ENCODE measurements at regions not wholly inside any gene's neighbourhood (a gene's known extent, or its start where the extent isn't known, plus 50 kb on each side); places are given as distances from the start of the nearest gene placed in this dataset.

DNA sequence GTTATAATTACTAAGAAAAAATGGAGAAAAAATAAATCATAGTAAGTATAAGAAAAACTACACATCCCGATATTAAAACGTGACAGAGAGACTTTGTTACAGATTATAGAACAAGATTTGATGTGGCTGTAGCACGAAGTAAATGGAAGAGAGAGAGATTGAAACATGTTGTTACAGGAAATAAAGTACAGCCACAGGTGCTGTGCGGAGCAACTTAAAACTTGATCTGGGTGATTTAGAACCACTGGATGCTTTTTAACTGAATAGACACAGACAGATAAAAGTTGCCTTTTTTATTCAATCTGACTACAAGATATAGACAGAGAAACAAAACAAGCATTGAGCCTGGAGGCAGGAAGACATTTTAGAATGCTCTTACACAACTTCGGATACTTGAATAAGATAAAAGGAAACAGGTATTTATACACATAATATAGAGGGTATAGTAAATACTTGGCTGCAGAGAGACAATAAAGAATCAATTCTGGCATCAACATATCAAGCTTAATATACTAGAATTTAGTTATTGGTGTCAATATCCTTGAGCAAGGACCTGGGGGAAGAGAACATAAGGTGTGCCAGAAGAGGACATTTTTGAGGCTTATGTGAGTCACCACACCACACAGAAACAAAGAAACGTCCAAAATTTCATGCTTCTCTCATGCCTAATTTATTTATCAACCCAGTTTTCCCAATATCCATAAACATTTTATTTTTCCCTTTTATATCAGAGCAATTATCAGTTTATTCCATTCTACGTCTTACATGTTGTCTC is 548.5 kb downstream of the SLITRK1 start:
- Histone ChIP-seq H3K27me3 (no peaks in the 10 kb centered on the region), H3K9me3 (no peaks in the 10 kb centered on the region), H3K36me3 (no peaks in the 10 kb centered on the region), H3K27ac (no peak overlapping the region), H3K4me3 (no peak overlapping the region), H3K4me1 (no peaks in the 10 kb centered on the region)
- TF ChIP-seq, protein P1, sequence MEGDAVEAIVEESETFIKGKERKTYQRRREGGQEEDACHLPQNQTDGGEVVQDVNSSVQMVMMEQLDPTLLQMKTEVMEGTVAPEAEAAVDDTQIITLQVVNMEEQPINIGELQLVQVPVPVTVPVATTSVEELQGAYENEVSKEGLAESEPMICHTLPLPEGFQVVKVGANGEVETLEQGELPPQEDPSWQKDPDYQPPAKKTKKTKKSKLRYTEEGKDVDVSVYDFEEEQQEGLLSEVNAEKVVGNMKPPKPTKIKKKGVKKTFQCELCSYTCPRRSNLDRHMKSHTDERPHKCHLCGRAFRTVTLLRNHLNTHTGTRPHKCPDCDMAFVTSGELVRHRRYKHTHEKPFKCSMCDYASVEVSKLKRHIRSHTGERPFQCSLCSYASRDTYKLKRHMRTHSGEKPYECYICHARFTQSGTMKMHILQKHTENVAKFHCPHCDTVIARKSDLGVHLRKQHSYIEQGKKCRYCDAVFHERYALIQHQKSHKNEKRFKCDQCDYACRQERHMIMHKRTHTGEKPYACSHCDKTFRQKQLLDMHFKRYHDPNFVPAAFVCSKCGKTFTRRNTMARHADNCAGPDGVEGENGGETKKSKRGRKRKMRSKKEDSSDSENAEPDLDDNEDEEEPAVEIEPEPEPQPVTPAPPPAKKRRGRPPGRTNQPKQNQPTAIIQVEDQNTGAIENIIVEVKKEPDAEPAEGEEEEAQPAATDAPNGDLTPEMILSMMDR (IDR thresholded peaks at IDR 0.05) = no peak
- no peak for DNase-seq (ENCODE audit: low spot score)

DNA sequence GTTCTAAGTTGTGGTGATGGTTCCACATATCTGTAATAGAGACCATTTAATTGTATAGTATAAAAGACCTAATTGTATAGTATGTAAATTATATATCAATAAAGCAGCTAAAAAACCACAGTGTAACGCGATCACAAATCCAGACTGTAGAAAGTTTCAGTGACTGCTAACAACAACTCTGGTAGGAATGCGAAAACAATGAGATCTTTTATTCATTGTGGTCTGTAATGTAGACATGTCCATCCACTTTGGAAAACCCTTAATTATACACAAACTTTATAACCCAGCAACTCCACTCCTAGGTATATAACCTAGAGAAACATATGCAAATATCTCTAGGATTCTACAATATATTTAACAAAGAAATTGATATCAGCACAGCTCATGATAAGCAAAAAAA is 549.5 kb downstream of the SLITRK1 start:
- Histone ChIP-seq H3K9me3 (no peaks in the 10 kb centered on the region), H3K27me3 (no peaks in the 10 kb centered on the region), H3K4me3 (no peak overlapping the region), H3K36me3 (no peaks in the 10 kb centered on the region), H3K27ac (no peak overlapping the region), H3K4me1 (no peaks in the 10 kb centered on the region)
- DNase-seq (ENCODE audit: low spot score) = no peak
- TF ChIP-seq, protein P1 (IDR thresholded peaks at IDR 0.05) = no peak

DNA sequence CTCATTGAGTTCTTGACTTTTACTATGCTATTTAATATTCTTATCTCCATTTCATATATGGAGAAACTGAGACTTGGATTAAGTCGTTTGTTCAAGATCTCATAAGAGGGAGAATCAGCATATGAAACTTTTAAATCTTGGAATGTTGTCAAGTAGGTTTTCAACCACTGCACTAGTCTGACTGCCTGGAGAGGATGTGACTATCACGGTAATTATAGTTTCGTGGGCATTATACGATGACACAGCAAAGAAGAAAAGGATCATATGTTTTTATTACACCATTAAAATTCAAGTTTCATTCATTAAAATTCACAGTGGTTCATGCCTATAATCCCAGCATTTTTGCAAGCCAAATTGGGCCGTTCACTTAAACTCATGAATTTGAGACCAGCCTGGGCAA is 555.2 kb downstream of the SLITRK1 start:
- Histone ChIP-seq H3K27me3 (no peaks in the 10 kb centered on the region), H3K27ac (no peak overlapping the region), H3K9me3 (no peaks in the 10 kb centered on the region), H3K4me1 (no peaks in the 10 kb centered on the region), H3K4me3 (no peak overlapping the region), H3K36me3 (no peaks in the 10 kb centered on the region)
- no peak for DNase-seq (ENCODE audit: low spot score)
- TF ChIP-seq, protein P1 (IDR thresholded peaks at IDR 0.05) = no peak

DNA sequence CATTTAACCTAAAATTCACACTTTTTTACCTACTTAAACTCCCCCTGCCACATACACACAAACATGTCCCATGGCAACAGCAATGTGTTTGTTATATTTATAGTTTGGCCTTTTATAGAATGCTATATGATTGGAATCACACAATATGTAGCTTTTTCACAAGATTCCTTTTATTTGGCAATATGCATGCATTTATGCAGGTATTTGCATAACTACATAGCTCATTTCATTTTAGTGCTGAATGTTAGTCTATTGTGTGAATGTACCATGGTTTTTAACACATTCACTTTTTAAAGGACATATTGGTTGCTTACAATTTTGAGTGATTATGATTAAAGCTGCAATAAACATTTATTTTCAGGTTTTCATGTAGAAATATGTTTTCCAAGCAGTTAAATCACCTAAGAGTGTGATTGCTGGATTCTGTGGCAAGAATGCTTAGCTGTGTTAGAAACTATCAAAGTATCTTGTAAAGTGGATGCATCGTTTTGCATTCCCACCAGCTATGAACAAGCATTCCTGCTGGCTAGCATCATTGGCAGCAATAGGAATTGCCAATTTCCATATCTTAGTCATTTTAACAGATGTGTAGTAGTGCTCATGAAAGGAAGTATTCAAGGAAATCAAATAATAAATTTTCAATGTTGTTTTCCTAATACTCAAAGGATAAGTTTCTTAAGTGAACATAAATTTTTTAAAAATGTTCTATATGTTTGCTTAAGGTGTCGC is 557.0 kb downstream of the SLITRK1 start:
- TF ChIP-seq, protein P1 (IDR thresholded peaks at IDR 0.05) = no peak
- no peak for DNase-seq (ENCODE audit: low spot score)
- Histone ChIP-seq H3K27ac (no peak overlapping the region), H3K9me3 (no peaks in the 10 kb centered on the region), H3K4me1 (no peaks in the 10 kb centered on the region), H3K36me3 (no peaks in the 10 kb centered on the region), H3K27me3 (no peaks in the 10 kb centered on the region), H3K4me3 (no peak overlapping the region)

DNA sequence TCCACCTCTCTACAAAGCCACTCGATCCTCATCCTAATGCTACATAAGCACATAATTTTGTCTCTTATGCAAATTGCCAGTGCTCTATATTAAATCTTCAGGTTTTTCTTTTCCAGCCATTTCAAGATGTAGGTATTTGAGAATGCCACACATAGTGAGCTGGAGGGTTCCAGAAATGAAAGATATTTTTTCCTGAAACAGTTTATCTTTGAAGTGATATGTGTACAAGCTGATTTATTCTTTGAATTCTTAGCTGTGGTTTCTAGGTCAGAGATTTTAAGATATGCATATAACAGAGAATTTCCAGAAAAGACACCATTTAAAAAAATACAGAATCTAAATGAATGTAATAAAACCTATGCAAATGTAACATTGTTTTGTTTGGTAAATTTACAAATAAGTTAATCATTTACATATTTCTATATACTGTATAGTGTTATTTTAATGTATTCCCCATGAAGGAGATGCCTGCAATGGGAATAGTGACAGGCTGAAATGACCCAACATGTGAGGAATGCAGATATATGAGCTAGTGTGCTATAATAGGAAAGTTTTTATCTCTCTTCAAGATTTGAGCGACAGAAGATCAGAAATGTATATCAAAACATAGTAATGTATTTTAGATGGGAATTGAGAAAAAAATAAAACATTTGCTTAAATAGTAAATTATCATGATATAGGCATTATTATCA is 570.2 kb downstream of the SLITRK1 start:
- Histone ChIP-seq H3K4me1 (no peaks in the 10 kb centered on the region), H3K36me3 (no peaks in the 10 kb centered on the region), H3K27ac (no peak overlapping the region), H3K4me3 (no peak overlapping the region), H3K27me3 (no peaks in the 10 kb centered on the region), H3K9me3 (no peaks in the 10 kb centered on the region)
- no peak for DNase-seq (ENCODE audit: low spot score)
- TF ChIP-seq, protein P1 (IDR thresholded peaks at IDR 0.05) = no peak
